K562 (cell line): ENCODE measurements at regions not wholly inside any gene's neighbourhood (a gene's known extent, or its start where the extent isn't known, plus 50 kb on each side); places are given as distances from the start of the nearest gene placed in this dataset.
A peak's percentile ranks its signal among the peaks of the same experiment; 100 is the strongest.

Experiments used
- ATAC-seq: fragments of 200-7000 bp; cut with Tn5 transposase; 3 replicates; pipeline ENCODE4 v1.9.1; 2020; ENCODE audit warnings: moderate library complexity
- BruUV-seq: library from RNA; stranded (reverse); fragments of 400-500 nt; replicated peaks from 2 replicates; lab custom pipeline; 2021; lab: Mats Ljungman, UMichigan
- CTCF ChIA-PET: fragments of 300-600 bp; formaldehyde crosslinking; extraction: SDS; loops from one replicate; lab custom pipeline; 2021; ENCODE audit warnings: low intra/inter-chr PET ratio; lab: Yijun Ruan, JAX
- POLR2A ChIA-PET: fragments of 300-600, 350-650 bp; sonication (Branson Sonifier 250); formaldehyde crosslinking; extraction: SDS; loops from one replicate; lab custom pipeline; 2021; ENCODE audit warnings: antibody characterized with exemption, inconsistent platforms; lab: Yijun Ruan, JAX
- DNase-seq, 4 experiments: peaks; one replicate each; pipeline versions ENCODE4 v3.0.0 to v3.0.0-alpha.2; 2011 to 2018; ENCODE audit warnings: low spot score in 3 of 4, mixed read lengths in 3 of 4; ENCODE audit errors: extremely low read depth in 1 of 4
- FAIRE-seq: peaks from 2 replicates; lab custom pipeline; 2011; peaks lifted over from hg19 to GRCh38; lab: Jason Lieb, UNC
- H2AFZ ChIP-seq: 2 replicates; pipeline ENCODE4 v1.6.0; 2011; ENCODE audit warnings: low read depth, low read length, control low read depth, inconsistent platforms
- H3K27ac ChIP-seq: fragments of 200-600 bp; 3 replicates; pipeline ENCODE4 v1.8.0; 2011; ENCODE audit warnings: low read depth, mild to moderate bottlenecking, control low read depth, inconsistent platforms, low read length, moderate library complexity, mixed read lengths; ENCODE audit errors: extremely low read depth
- H3K27me3 ChIP-seq, 2 experiments: fragments of 300-600 bp in 1 of 2; 2 replicates in 1 of 2; 3 replicates in 1 of 2; pipeline versions ENCODE4 v1.6.0 to v1.8.0; 2011; ENCODE audit warnings: inconsistent platforms in 2 of 2, low read length in 2 of 2, mild to moderate bottlenecking in 1 of 2, mixed read lengths in 1 of 2, moderate library complexity in 1 of 2; ENCODE audit not compliant: control insufficient read depth in 2 of 2, insufficient read depth in 2 of 2
- H3K36me3 ChIP-seq: fragments of 300-600 bp; 3 replicates; pipeline ENCODE4 v1.8.0; 2011; ENCODE audit warnings: mild to moderate bottlenecking, low read length, inconsistent platforms; ENCODE audit not compliant: control insufficient read depth, insufficient read depth
- H3K4me1 ChIP-seq, 2 experiments: fragments of 200-600 bp in 1 of 2; replicated peaks in 1 of 2; 2 replicates in 1 of 2; 3 replicates in 1 of 2; pipeline versions ENCODE4 v1.5.1 to v1.8.0; 2011; ENCODE audit warnings: inconsistent platforms in 2 of 2, low read length in 2 of 2, mild to moderate bottlenecking in 1 of 2, mixed read lengths in 1 of 2, moderate library complexity in 1 of 2; ENCODE audit not compliant: control insufficient read depth in 2 of 2, insufficient read depth in 2 of 2
- H3K4me2 ChIP-seq: 2 replicates; pipeline ENCODE4 v1.6.1; 2011; ENCODE audit warnings: low read length, control low read depth, inconsistent platforms, mixed read lengths; ENCODE audit not compliant: insufficient read depth
- H3K4me3 ChIP-seq: fragments of 200-600 bp; sonication (generic), shearing (Covaris generic); 2 replicates; pipeline ENCODE4 v1.5.1; 2016; ENCODE audit warnings: control low read depth, inconsistent platforms
- H3K79me2 ChIP-seq: fragments of 200-600 bp; 3 replicates; pipeline ENCODE4 v1.8.0; 2011; ENCODE audit warnings: low read length, inconsistent platforms; ENCODE audit not compliant: control insufficient read depth, insufficient read depth
- H3K9ac ChIP-seq, 2 experiments: 2 replicates each; pipeline versions ENCODE4 v1.6.0 to v1.6.1; 2011; ENCODE audit warnings: low read depth in 2 of 2, low read length in 2 of 2, control low read depth in 1 of 2, inconsistent platforms in 1 of 2, mild to moderate bottlenecking in 1 of 2, mixed read lengths in 1 of 2; ENCODE audit not compliant: insufficient read depth in 1 of 2
- H3K9me1 ChIP-seq: one replicate; pipeline ENCODE4 v1.6.0; 2011; ENCODE audit warnings: inconsistent platforms, mild to moderate bottlenecking, low read length, moderate library complexity; ENCODE audit not compliant: control insufficient read depth, insufficient read depth
- H3K9me3 ChIP-seq: replicated peaks from 2 replicates; pipeline ENCODE4 v1.5.1; 2011; ENCODE audit warnings: low read depth, low read length, inconsistent platforms; ENCODE audit not compliant: control insufficient read depth, insufficient read depth
- H4K20me1 ChIP-seq: replicated peaks from 2 replicates; pipeline ENCODE4 v1.6.1; 2011; ENCODE audit warnings: low read length, inconsistent platforms, mixed read lengths; ENCODE audit not compliant: control insufficient read depth, insufficient read depth
- DMBX1 ChIP-seq: fragments of 250-450 bp; sonication (Bioruptor Pico); IDR thresholded peaks from 2 replicates; pipeline ENCODE4 v1.8.0; 2022; ENCODE audit warnings: inconsistent platforms, mild to moderate bottlenecking, moderate library complexity, borderline replicate concordance
- GTF2A2 ChIP-seq: IDR thresholded peaks from 2 replicates; pipeline ENCODE4 v1.6.1; 2016; ENCODE audit warnings: mild to moderate bottlenecking, missing genetic modification characterization, missing compliant biosample characterization
- HMBOX1 ChIP-seq: sonication (generic); IDR thresholded peaks from 2 replicates; pipeline ENCODE4 v1.6.1; 2016
- MEIS2 ChIP-seq: fragments of 450-650 bp; IDR thresholded peaks from 2 replicates; pipeline ENCODE4 v1.6.1; 2014; ENCODE audit warnings: mild to moderate bottlenecking; ENCODE audit not compliant: partially characterized antibody
- NCOA2 ChIP-seq, 2 experiments: fragments of 450-650 bp; IDR thresholded peaks; 2 replicates each; pipeline ENCODE4 v1.6.1; 2018; ENCODE audit warnings: mild to moderate bottlenecking in 2 of 2, moderate library complexity in 1 of 2; ENCODE audit not compliant: partially characterized antibody in 2 of 2
- NR2C2 ChIP-seq, 2 experiments: fragments of 200-800 bp in 1 of 2; sonication (Bioruptor generic) in 1 of 2; sonication (generic) in 1 of 2; formaldehyde crosslinking in 1 of 2; IDR thresholded peaks; 2 replicates each; pipeline versions ENCODE4 v1.6.1 to v1.8.0; 2016 to 2022; ENCODE audit warnings: mild to moderate bottlenecking in 1 of 2, missing compliant biosample characterization in 1 of 2, missing genetic modification characterization in 1 of 2, missing genetic modification reagents in 1 of 2
- OTX1 ChIP-seq: fragments of 450-650 bp; formaldehyde crosslinking; IDR thresholded peaks from 2 replicates; pipeline ENCODE4 v1.4.0; 2022; ENCODE audit warnings: mild to moderate bottlenecking
- SLC30A9 ChIP-seq: fragments of 250-450 bp; sonication (Bioruptor Pico); IDR thresholded peaks from 2 replicates; pipeline ENCODE4 v1.8.0; 2022; ENCODE audit warnings: mild to moderate bottlenecking, moderate library complexity
- SMARCB1 ChIP-seq: IDR thresholded peaks from 2 replicates; pipeline ENCODE4 v1.6.1; 2011; ENCODE audit warnings: improper control_type of control experiment, low read depth; ENCODE audit not compliant: insufficient read length
- SRSF9 ChIP-seq: fragments of 200-400 bp; formaldehyde crosslinking; IDR thresholded peaks from 2 replicates; pipeline ENCODE4 v1.6.1; 2017; ENCODE audit warnings: low read depth, low read length, borderline replicate concordance
- WHSC1 ChIP-seq: IDR thresholded peaks from one replicate; pipeline ENCODE4 v1.6.1; 2012; ENCODE audit warnings: low read length, control low read depth, inconsistent platforms
- ZC3H11A ChIP-seq: IDR thresholded peaks from 2 replicates; pipeline ENCODE4 v1.6.1; 2012; ENCODE audit warnings: low read depth, low read length, improper control_type of control experiment
- ZFPM2 ChIP-seq: fragments of 250-450 bp; sonication (Bioruptor Pico); IDR thresholded peaks from 2 replicates; pipeline ENCODE4 v1.5.1; 2022; ENCODE audit warnings: mild to moderate bottlenecking
- ZNF146 ChIP-seq: IDR thresholded peaks from one replicate; pipeline ENCODE4 v1.6.1; 2018; ENCODE audit warnings: missing compliant biosample characterization; ENCODE audit not compliant: unreplicated experiment
- ZNF561 ChIP-seq: fragments of 450-650 bp; formaldehyde crosslinking; conservative IDR thresholded peaks from 2 replicates; pipeline ENCODE4 v1.4.0; 2020; ENCODE audit warnings: mild to moderate bottlenecking, moderate library complexity
- ZNF696 ChIP-seq: fragments of 250-450 bp; sonication (Bioruptor Pico); conservative IDR thresholded peaks from 2 replicates; pipeline ENCODE4 v1.4.0; 2020; ENCODE audit warnings: mild to moderate bottlenecking, moderate library complexity
- ZNF75A ChIP-seq: fragments of 450-650 bp; formaldehyde crosslinking; IDR thresholded peaks from 2 replicates; pipeline ENCODE4 v1.4.0; 2020; ENCODE audit warnings: mild to moderate bottlenecking
- WGBS: fragments of 100-300 bp; shearing (Covaris generic); methylation state at CpG from one replicate; pipeline ENCODE4 v1.1.6; 2016; ENCODE audit warnings: low coverage, mixed read lengths; ENCODE audit not compliant: insufficient coverage; ENCODE audit errors: missing lambda C conversion rate; 5-methylcytosine and 5-hydroxymethylcytosine counted together
- in situ Hi-C: fragments of 300-500 bp; cut with MboI; formaldehyde crosslinking; loops from 4 replicates; pipeline ENCODE4 v1.15.0; 2018; ENCODE audit warnings: inconsistent platforms, mixed read lengths
- intact Hi-C: fragments of 100-400 bp; cut with micrococcal nuclease; formaldehyde crosslinking; loops from 2 replicates; pipeline ENCODE4 v1.14.2; 2022
- TF ChIP-seq, protein P1 (sequence below): fragments of 450-650 bp; IDR thresholded peaks from 2 replicates; pipeline ENCODE4 v1.6.1; 2017; ENCODE audit warnings: mild to moderate bottlenecking, moderate library complexity

GRCh38 chr14:22418631-22419030 lies 170.4 kb downstream of the DAD1 start:
- Histone ChIP-seq H3K4me1 (peaks cover 0 to 14% of the 10 kb centered on the region in 2 experiments; a peak in 2 of 5 replicates), H3K9me3 (no peaks in the 10 kb centered on the region), H3K36me3 (no peaks in the 10 kb centered on the region)
- ChIA-PET POLR2A (interaction anchor here (0.6 kb wide), 1 partner anchor 48 kb away, joined by 3 read pairs; no protein-coding TSS in a partner anchor), CTCF (no interaction called here)
- TF ChIP-seq HMBOX1 (no peak), SLC30A9 (CRISPR knock-in tag) (no peak), ZNF561 (no peak), ZNF75A (CRISPR knock-in tag) (no peak), WHSC1 (no peak), GTF2A2 (tag) (no peak), NR2C2 (CRISPR knock-in tag; IDR thresholded peaks at IDR 0.05) (no peak), NR2C2 (tag; IDR thresholded peaks at IDR 0.05) (no peak), NCOA2 (IDR thresholded peaks at IDR 0.05; ENCODE audit: partially characterized antibody in 2 of 2) (no peak), OTX1 (CRISPR knock-in tag) (no peak), SMARCB1 (no peak), ZNF696 (CRISPR knock-in tag) (no peak), ZNF146 (CRISPR knock-in tag) (no peak), ZFPM2 (CRISPR knock-in tag) (no peak), SRSF9 (no peak), MEIS2 (no peak), ZC3H11A (no peak), DMBX1 (CRISPR knock-in tag) (no peak)
- TF ChIP-seq, protein P1, sequence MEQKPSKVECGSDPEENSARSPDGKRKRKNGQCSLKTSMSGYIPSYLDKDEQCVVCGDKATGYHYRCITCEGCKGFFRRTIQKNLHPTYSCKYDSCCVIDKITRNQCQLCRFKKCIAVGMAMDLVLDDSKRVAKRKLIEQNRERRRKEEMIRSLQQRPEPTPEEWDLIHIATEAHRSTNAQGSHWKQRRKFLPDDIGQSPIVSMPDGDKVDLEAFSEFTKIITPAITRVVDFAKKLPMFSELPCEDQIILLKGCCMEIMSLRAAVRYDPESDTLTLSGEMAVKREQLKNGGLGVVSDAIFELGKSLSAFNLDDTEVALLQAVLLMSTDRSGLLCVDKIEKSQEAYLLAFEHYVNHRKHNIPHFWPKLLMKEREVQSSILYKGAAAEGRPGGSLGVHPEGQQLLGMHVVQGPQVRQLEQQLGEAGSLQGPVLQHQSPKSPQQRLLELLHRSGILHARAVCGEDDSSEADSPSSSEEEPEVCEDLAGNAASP = no peak
- TF ChIP-seq, all 486 proteins: peak for 0
- no TSS peak for BruUV-seq
- Histone ChIP-seq H3K79me2 (no peaks in the 10 kb centered on the region), H3K4me2 (no peak overlapping the region), H4K20me1 (no peaks in the 10 kb centered on the region), H2AFZ (peak overlapping the region; percentile 24; the same call in 1 of the 2 replicates), H3K9ac (no peak overlapping the region), H3K4me3 (no peak overlapping the region), H3K27me3 (no peaks in the 10 kb centered on the region), H3K27ac (no peak overlapping the region), H3K9me1 (no peaks in the 10 kb centered on the region)
- ATAC-seq = no peak
- no peak for DNase-seq
- in situ Hi-C loops (no loop called here), intact Hi-C loops (no loop called here)
- WGBS = 11% methylated on average over 5 of the region's 5 CpGs
- FAIRE-seq = no peak
